Pancreas (tissue), 10 donors: ENCODE measurements at regions not wholly inside any gene's neighbourhood (a gene's known extent, or its start where the extent isn't known, plus 50 kb on each side); places are given as distances from the start of the nearest gene placed in this dataset.

Experiments
- ATAC-seq, 4 donors: fragments of 200-7000 bp; cut with Tn5 transposase; one replicate each; pipeline versions ENCODE4 v1.8.0 to v1.9.1; 2020; ENCODE audit warnings: mild to moderate bottlenecking in 4 of 4, moderate library complexity in 4 of 4
- DNase-seq, 6 donors: peaks; one replicate each; pipeline ENCODE4 v3.0.0-alpha.2; 2020
- FAIRE-seq: peaks from 2 replicates; lab custom pipeline; 2012; peaks lifted over from hg19 to GRCh38; lab: Jason Lieb, UNC
- H3K27ac ChIP-seq, 4 donors: fragments of 200-600 bp; sonication (generic); 1 replicate in 3 of 4; 2 replicates in 1 of 4; pipeline versions ENCODE4 v1.5.0 to v1.8.0; 2020
- H3K27me3 ChIP-seq, 4 donors: fragments of 200-600 bp; one replicate each; pipeline ENCODE4 v1.8.0; 2021
- H3K36me3 ChIP-seq, 3 donors: fragments of 200-600 bp; sonication (generic) in 1 of 3; one replicate each; pipeline versions ENCODE4 v1.5.0 to v1.8.0; 2020 to 2021
- H3K4me1 ChIP-seq, 3 donors: fragments of 200-600 bp; one replicate each; pipeline ENCODE4 v1.8.0; 2021
- H3K4me3 ChIP-seq, 4 donors: fragments of 200-600 bp; sonication (generic) in 2 of 4; one replicate each; pipeline versions ENCODE4 v1.5.0 to v1.8.0; 2020 to 2021
- H3K9me3 ChIP-seq, 4 donors: fragments of 200-600 bp; one replicate each; pipeline ENCODE4 v1.8.0; 2021
- WGBS, 2 donors: extraction: QIAGEN DNeasy Blood & Tissue Kit; methylation state at CpG; one replicate each; pipeline ENCODE4 v1.1.7; 2013; 5-methylcytosine and 5-hydroxymethylcytosine counted together
- intact Hi-C, 3 donors: fragments of 100-400 bp; cut with DNase I; formaldehyde crosslinking; loops; one replicate each; pipeline versions ENCODE4 v1.11.1 to v1.14.2; 2022
- TF ChIP-seq, protein P1 (sequence below), 4 donors: fragments of 200-600 bp; sonication (generic) in 3 of 4; IDR thresholded peaks; one replicate each; pipeline versions ENCODE4 v1.5.0 to v1.8.0; 2021; ENCODE audit warnings: antibody characterized with exemption in 4 of 4
- donor health status: healthy with polysubstance abuse.
- donor health status: DM: no; HTN: no; CAD: no; lungs with moderate emphysema.
- donor health status: DM: no; HTN: no; CAD: no.
- donor health status: control.
- donor health status: control.
- donor health status: Bipolar disorder and iron deficiency.
- donor health status: DM: yes; HTN: yes; CAD: no.
- donor health status: DM: no; HTN: no; CAD: no.
- donor health status: DM: no; HTN: no; CAD: no.
- donor health status: DM: yes; HTN: yes; CAD: no.

- H3K4me1 ChIP-seq = peaks cover 0 to 11% (median 6%) of the 10 kb centered on the region in 3 donors
- H3K4me3 ChIP-seq = no peak overlapping the region
- FAIRE-seq (no peak), ATAC-seq (no peak), DNase-seq (no peak)
- TF ChIP-seq, protein P1, sequence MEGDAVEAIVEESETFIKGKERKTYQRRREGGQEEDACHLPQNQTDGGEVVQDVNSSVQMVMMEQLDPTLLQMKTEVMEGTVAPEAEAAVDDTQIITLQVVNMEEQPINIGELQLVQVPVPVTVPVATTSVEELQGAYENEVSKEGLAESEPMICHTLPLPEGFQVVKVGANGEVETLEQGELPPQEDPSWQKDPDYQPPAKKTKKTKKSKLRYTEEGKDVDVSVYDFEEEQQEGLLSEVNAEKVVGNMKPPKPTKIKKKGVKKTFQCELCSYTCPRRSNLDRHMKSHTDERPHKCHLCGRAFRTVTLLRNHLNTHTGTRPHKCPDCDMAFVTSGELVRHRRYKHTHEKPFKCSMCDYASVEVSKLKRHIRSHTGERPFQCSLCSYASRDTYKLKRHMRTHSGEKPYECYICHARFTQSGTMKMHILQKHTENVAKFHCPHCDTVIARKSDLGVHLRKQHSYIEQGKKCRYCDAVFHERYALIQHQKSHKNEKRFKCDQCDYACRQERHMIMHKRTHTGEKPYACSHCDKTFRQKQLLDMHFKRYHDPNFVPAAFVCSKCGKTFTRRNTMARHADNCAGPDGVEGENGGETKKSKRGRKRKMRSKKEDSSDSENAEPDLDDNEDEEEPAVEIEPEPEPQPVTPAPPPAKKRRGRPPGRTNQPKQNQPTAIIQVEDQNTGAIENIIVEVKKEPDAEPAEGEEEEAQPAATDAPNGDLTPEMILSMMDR (IDR thresholded peaks at IDR 0.05) = no peak
- intact Hi-C loops = loop anchor here in 1 of 3 donors (10.0 kb wide), 1 partner anchor 709 kb away; no protein-coding TSS in a partner anchor
- no peaks in the 10 kb centered on the region for H3K9me3 ChIP-seq
- H3K36me3 ChIP-seq = no peaks in the 10 kb centered on the region
- 70 to 79% methylated on average over 3 of the region's 3 CpGs for WGBS, 2 donors
- H3K27me3 ChIP-seq = no peaks in the 10 kb centered on the region
- no peak overlapping the region for H3K27ac ChIP-seq
These were observed 94.8 kb upstream of the OPRM1 start for GRCh38 chr6:153944201-153944600.

DNA sequence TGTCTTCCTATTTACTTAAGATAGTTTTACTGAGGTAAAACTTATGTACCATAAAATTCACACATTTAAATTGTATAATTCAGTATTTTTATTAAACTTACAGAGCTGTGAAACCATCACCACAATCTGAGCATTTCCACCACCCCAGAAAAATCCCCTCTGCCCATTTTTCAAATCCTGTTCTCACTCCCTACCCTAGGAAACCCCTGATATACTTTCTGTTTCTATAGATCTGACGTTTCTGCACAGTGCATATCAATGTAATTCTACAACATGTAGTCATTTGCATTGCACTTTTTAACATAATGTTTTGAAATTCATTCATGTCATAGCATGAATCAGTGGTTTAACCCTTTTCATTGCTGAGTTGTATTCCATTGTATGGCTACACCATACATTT, 96.7 kb upstream of the OPRM1 start:
- 48 to 65% methylated on average over 1 of the region's 1 CpG for WGBS, 2 donors
- ATAC-seq (no peak), DNase-seq (no peak), FAIRE-seq (no peak)
- intact Hi-C loops = loop anchor here in 1 of 3 donors (10.0 kb wide), 1 partner anchor 708 kb away; no protein-coding TSS in a partner anchor
- Histone ChIP-seq H3K4me3 (no peak overlapping the region), H3K27ac (peak overlapping the region in 1 of 4 donors; percentile 4), H3K27me3 (no peaks in the 10 kb centered on the region), H3K4me1 (peaks cover 0 to 11% (median 6%) of the 10 kb centered on the region in 3 donors), H3K9me3 (no peaks in the 10 kb centered on the region), H3K36me3 (no peaks in the 10 kb centered on the region)
- TF ChIP-seq, protein P1 (IDR thresholded peaks at IDR 0.05) = no peak

DNA sequence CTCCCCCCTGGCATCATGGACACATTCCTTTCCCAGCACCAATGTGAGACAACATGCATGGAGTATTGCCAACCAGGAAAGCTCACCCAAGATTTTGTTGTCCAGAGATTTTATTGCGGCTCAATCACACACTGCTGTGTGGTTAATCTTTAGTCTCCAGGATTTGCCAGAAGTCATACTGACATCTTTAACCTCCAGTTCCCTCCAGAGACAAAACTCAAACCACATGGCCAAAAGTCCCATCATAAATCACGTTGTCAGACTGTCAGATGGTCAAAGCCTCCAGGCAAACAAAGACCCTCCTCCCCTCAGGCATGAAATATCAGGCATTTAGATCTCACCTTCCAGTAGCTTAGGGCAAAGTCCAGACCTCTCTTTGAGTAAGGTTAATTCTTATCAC, 97.3 kb upstream of the OPRM1 start:
- FAIRE-seq (no peak), ATAC-seq (peak; percentile 78 to 94 (median 84)), DNase-seq (peak in 3 of 6 donors; percentile 20 to 59 (median 31))
- intact Hi-C loops = loop anchor here in 1 of 3 donors (10.0 kb wide), 1 partner anchor 707 kb away; no protein-coding TSS in a partner anchor
- H3K4me1 ChIP-seq = peaks cover 0 to 11% (median 6%) of the 10 kb centered on the region in 3 donors
- H3K36me3 ChIP-seq = no peaks in the 10 kb centered on the region
- TF ChIP-seq, protein P1 (IDR thresholded peaks at IDR 0.05) = no peak
- WGBS, 2 donors = 9 to 11% methylated on average over 2 of the region's 2 CpGs
- no peak overlapping the region for H3K4me3 ChIP-seq
- H3K27ac ChIP-seq = peak overlapping the region in 2 of 4 donors; percentile 53 to 63
- no peaks in the 10 kb centered on the region for H3K27me3 ChIP-seq
- H3K9me3 ChIP-seq = no peaks in the 10 kb centered on the region

DNA sequence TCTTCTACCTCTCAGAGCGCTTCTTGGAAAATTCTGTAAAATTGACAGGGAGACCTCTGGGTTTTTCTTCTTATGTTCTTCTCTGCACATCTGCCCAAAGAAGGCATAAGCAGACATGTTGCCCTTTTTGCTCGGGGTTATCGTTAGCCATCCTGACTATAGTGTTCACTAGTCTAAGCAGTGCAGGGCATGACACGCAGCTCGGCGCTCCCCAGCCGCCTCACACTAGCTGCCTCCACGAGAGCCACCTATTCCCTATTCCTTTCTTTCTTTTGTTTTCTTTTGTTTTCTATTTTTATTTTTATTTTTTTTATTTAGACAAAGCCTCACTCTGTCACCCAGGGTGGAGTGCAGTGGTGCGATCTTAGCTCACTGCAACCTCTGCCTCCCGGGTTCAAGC, 100.2 kb upstream of the OPRM1 start:
- FAIRE-seq (no peak), ATAC-seq (no peak), DNase-seq (no peak)
- H3K4me1 ChIP-seq = peaks cover 0 to 11% (median 6%) of the 10 kb centered on the region in 3 donors
- no peaks in the 10 kb centered on the region for H3K9me3 ChIP-seq
- TF ChIP-seq, protein P1 (IDR thresholded peaks at IDR 0.05) = no peak
- H3K4me3 ChIP-seq = no peak overlapping the region
- 76 to 79% methylated on average over 10 of the region's 10 CpGs for WGBS, 2 donors
- no peaks in the 10 kb centered on the region for H3K36me3 ChIP-seq
- intact Hi-C loops = no loop called here
- H3K27ac ChIP-seq = no peak overlapping the region
- H3K27me3 ChIP-seq = no peaks in the 10 kb centered on the region

- Histone ChIP-seq H3K36me3 (no peaks in the 10 kb centered on the region), H3K4me3 (no peak overlapping the region), H3K4me1 (no peaks in the 10 kb centered on the region), H3K9me3 (no peaks in the 10 kb centered on the region), H3K27me3 (no peaks in the 10 kb centered on the region), H3K27ac (no peak overlapping the region)
- 82 to 96% methylated on average over 3 of the region's 3 CpGs for WGBS, 2 donors
- DNase-seq (no peak), FAIRE-seq (no peak), ATAC-seq (no peak)
- intact Hi-C loops = no loop called here
- TF ChIP-seq, protein P1 (IDR thresholded peaks at IDR 0.05) = no peak
These were observed 107.6 kb upstream of the OPRM1 start for GRCh38 chr6:153931431-153931830.
